NB4 (cell line): ENCODE measurements at regions not wholly inside any gene's neighbourhood (a gene's known extent, or its start where the extent isn't known, plus 50 kb on each side); places are given as distances from the start of the nearest gene placed in this dataset.

ENCODE experiments used
- DNase-seq: peaks from one replicate; pipeline ENCODE4 v3.0.0; 2010; ENCODE audit warnings: low read depth
- H3K4me3 ChIP-seq: one replicate; pipeline ENCODE4 v1.5.1; 2011; ENCODE audit warnings: mild to moderate bottlenecking, low read depth, low read length, moderate library complexity
- CTCF ChIP-seq: IDR thresholded peaks from one replicate; pipeline ENCODE4 v1.5.1; 2012; ENCODE audit warnings: low read depth, low read length
- MAX ChIP-seq: IDR thresholded peaks from 2 replicates; pipeline ENCODE4 v1.6.1; 2011; ENCODE audit warnings: low read depth, low read length
- MYC ChIP-seq: IDR thresholded peaks from 2 replicates; pipeline ENCODE4 v1.6.1; 2011; ENCODE audit warnings: low read depth, low read length
- POLR2A ChIP-seq: IDR thresholded peaks from 2 replicates; pipeline ENCODE4 v1.6.1; 2011; ENCODE audit warnings: mild to moderate bottlenecking; ENCODE audit not compliant: insufficient read length; ENCODE audit errors: extremely low read depth

GRCh38 chr2:160606341-160606740 is 112.7 kb upstream of the RBMS1 start:
- TF ChIP-seq MYC (no peak), POLR2A (no peak), CTCF (no peak), MAX (no peak)

GRCh38 chr2:160608599-160608998 is 115.0 kb upstream of the RBMS1 start:
- no peak overlapping the region for H3K4me3 ChIP-seq
- TF ChIP-seq POLR2A, result no peak
- no peak for TF ChIP-seq MAX
- TF ChIP-seq CTCF, result no peak
- TF ChIP-seq MYC, result no peak
- DNase-seq, result no peak

More at GRCh38 chr2:160606341-160606740, 112.7 kb upstream of the RBMS1 start:
- H3K4me3 ChIP-seq, result no peak overlapping the region
- DNase-seq, result no peak

- H3K4me3 ChIP-seq, result no peak overlapping the region
- no peak for DNase-seq
- TF ChIP-seq CTCF, result no peak
- TF ChIP-seq POLR2A, result no peak
- no peak for TF ChIP-seq MAX
- TF ChIP-seq MYC, result no peak
Measured at GRCh38 chr2:160609346-160609745, 115.7 kb upstream of the RBMS1 start.

GRCh38 chr2:160610041-160610440 is 116.4 kb upstream of the RBMS1 start:
- no peak overlapping the region for H3K4me3 ChIP-seq
- DNase-seq, result no peak
- TF ChIP-seq MYC (no peak), CTCF (no peak), POLR2A (no peak), MAX (no peak)

- TF ChIP-seq CTCF (no peak), POLR2A (no peak), MAX (no peak), MYC (no peak)
- DNase-seq, result no peak
- no peak overlapping the region for H3K4me3 ChIP-seq
Measured at GRCh38 chr2:160612266-160612856, 118.8 kb upstream of the RBMS1 start.
